SK-N-SH (cell line): ENCODE measurements at regions not wholly inside any gene's neighbourhood (a gene's known extent, or its start where the extent isn't known, plus 50 kb on each side); places are given as distances from the start of the nearest gene placed in this dataset.

Experiments used
- CTCF ChIA-PET: fragments of 300-600, 350-600 bp; formaldehyde crosslinking; extraction: SDS; loops from one replicate; lab custom pipeline; 2021; lab: Yijun Ruan, JAX
- POLR2A ChIA-PET: fragments of 350-600 bp; sonication (Branson Sonifier 250); formaldehyde crosslinking; extraction: SDS; loops from one replicate; lab custom pipeline; 2020; ENCODE audit warnings: antibody characterized with exemption, inconsistent platforms; lab: Yijun Ruan, JAX
- DNase-seq: peaks from one replicate; pipeline ENCODE4 v3.0.0; 2012
- H2AFZ ChIP-seq: fragments of 200-600 bp; sonication (generic); 2 replicates; pipeline ENCODE4 v1.8.1; 2016; ENCODE audit warnings: antibody characterized with exemption, mild to moderate bottlenecking, low read depth
- H3F3A ChIP-seq: fragments of 200-600 bp; sonication (generic); replicated peaks from 2 replicates; pipeline ENCODE3; 2016; ENCODE audit warnings: antibody characterized with exemption, mild to moderate bottlenecking; ENCODE audit not compliant: insufficient read depth
- H3K27ac ChIP-seq, 2 experiments: fragments of 200-500 bp in 1 of 2; fragments of 200-600 bp in 1 of 2; sonication (Bioruptor generic) in 1 of 2; sonication (generic), shearing (Covaris generic) in 1 of 2; 2 replicates each; pipeline versions ENCODE4 v1.5.1 to v1.6.1; 2014 to 2016; ENCODE audit warnings: low read depth in 2 of 2, inconsistent platforms in 1 of 2, low read length in 1 of 2, mild to moderate bottlenecking in 1 of 2, mixed read lengths in 1 of 2
- H3K27me3 ChIP-seq: fragments of 200-600 bp; sonication (generic), shearing (Covaris generic); 2 replicates; pipeline ENCODE4 v1.6.1; 2016; ENCODE audit warnings: mixed run types; ENCODE audit not compliant: insufficient read depth
- H3K36me3 ChIP-seq, 2 experiments: fragments of 200-500 bp in 1 of 2; fragments of 200-600 bp in 1 of 2; sonication (Bioruptor generic) in 1 of 2; sonication (generic) in 1 of 2; replicated peaks in 1 of 2; 2 replicates each; pipeline versions ENCODE3 to v1.5.1; 2014 to 2016; ENCODE audit warnings: low read length in 1 of 2, mild to moderate bottlenecking in 1 of 2; ENCODE audit not compliant: insufficient read depth in 2 of 2, control insufficient read depth in 1 of 2
- H3K4me1 ChIP-seq, 2 experiments: fragments of 200-500 bp in 1 of 2; fragments of 200-600 bp in 1 of 2; sonication (Bioruptor generic) in 1 of 2; sonication (generic), shearing (Covaris generic) in 1 of 2; 2 replicates each; pipeline versions ENCODE4 v1.5.1 to v1.6.1; 2014 to 2016; ENCODE audit warnings: low read depth in 1 of 2, low read length in 1 of 2, mixed run types in 1 of 2; ENCODE audit not compliant: insufficient read depth in 2 of 2, control insufficient read depth in 1 of 2
- H3K4me2 ChIP-seq: fragments of 200-600 bp; sonication (generic), shearing (Covaris generic); 2 replicates; pipeline ENCODE4 v1.6.1; 2017; ENCODE audit warnings: mixed run types
- H3K4me3 ChIP-seq, 2 experiments: fragments of 200-500 bp in 1 of 2; fragments of 200-600 bp in 1 of 2; sonication (Bioruptor generic) in 1 of 2; sonication (generic), shearing (Covaris generic) in 1 of 2; 2 replicates each; pipeline versions ENCODE4 v1.5.1 to v1.8.1; 2014 to 2016; ENCODE audit warnings: low read depth in 2 of 2, inconsistent platforms in 1 of 2, low read length in 1 of 2, mild to moderate bottlenecking in 1 of 2, mixed read lengths in 1 of 2, moderate library complexity in 1 of 2
- H3K79me2 ChIP-seq: fragments of 200-600 bp; sonication (generic); 2 replicates; pipeline ENCODE4 v1.8.1; 2017; ENCODE audit warnings: mild to moderate bottlenecking; ENCODE audit not compliant: insufficient read depth
- H3K9ac ChIP-seq: fragments of 200-600 bp; sonication (generic); 2 replicates; pipeline ENCODE4 v1.6.1; 2017; ENCODE audit warnings: mixed run types
- H3K9me2 ChIP-seq: fragments of 200-600 bp; sonication (generic); 2 replicates; pipeline ENCODE4 v1.6.1; 2017; ENCODE audit warnings: mixed run types
- H3K9me3 ChIP-seq: fragments of 200-600 bp; sonication (generic); 2 replicates; pipeline ENCODE4 v1.6.1; 2017; ENCODE audit warnings: mixed run types, mild to moderate bottlenecking, moderate library complexity
- H4K20me1 ChIP-seq: fragments of 200-600 bp; sonication (generic); 2 replicates; pipeline ENCODE4 v1.6.1; 2017; ENCODE audit warnings: mild to moderate bottlenecking, mixed run types; ENCODE audit not compliant: insufficient read depth
- CHD2 ChIP-seq: fragments of 150-350 bp; IDR thresholded peaks from 2 replicates; pipeline ENCODE4 v1.6.1; 2018; ENCODE audit warnings: low read length; ENCODE audit not compliant: partially characterized antibody
- ELF1 ChIP-seq: IDR thresholded peaks from 2 replicates; pipeline ENCODE4 v1.4.0; 2012
- EP300 ChIP-seq, 2 experiments: IDR thresholded peaks; 2 replicates each; pipeline versions ENCODE4 v1.4.0 to v1.6.1; 2012; ENCODE audit warnings: borderline replicate concordance in 1 of 2, low read depth in 1 of 2, low read length in 1 of 2
- EZH2phosphoT487 ChIP-seq: fragments of 200-600 bp; sonication (generic); IDR thresholded peaks from 2 replicates; pipeline ENCODE4 v1.6.1; 2017; ENCODE audit warnings: low read depth, mixed run types, mild to moderate bottlenecking, antibody characterized with exemption, moderate library complexity, borderline replicate concordance
- FOXJ3 ChIP-seq: sonication (generic); formaldehyde crosslinking; IDR thresholded peaks from 2 replicates; pipeline ENCODE4 v1.5.1; 2020; ENCODE audit warnings: mild to moderate bottlenecking, missing genetic modification reagents
- FOXM1 ChIP-seq: IDR thresholded peaks from 2 replicates; pipeline ENCODE4 v1.4.0; 2012; ENCODE audit warnings: low read depth, mild to moderate bottlenecking
- GATA2 ChIP-seq: sonication (generic); formaldehyde crosslinking; IDR thresholded peaks from 2 replicates; pipeline ENCODE4 v1.5.0; 2020; ENCODE audit warnings: mild to moderate bottlenecking, missing genetic modification reagents
- JUND ChIP-seq: IDR thresholded peaks from 2 replicates; pipeline ENCODE4 v1.4.0; 2012
- MXI1 ChIP-seq: IDR thresholded peaks from 2 replicates; pipeline ENCODE4 v1.6.1; 2012; ENCODE audit warnings: mild to moderate bottlenecking, low read depth, low read length, improper control_type of control experiment
- POLR2AphosphoS5 ChIP-seq: IDR thresholded peaks from 2 replicates; pipeline ENCODE4 v1.6.1; 2012; ENCODE audit warnings: low read depth, low read length
- RAD21 ChIP-seq: IDR thresholded peaks from 2 replicates; pipeline ENCODE4 v1.6.1; 2012; ENCODE audit warnings: mild to moderate bottlenecking, low read length
- RCOR1 ChIP-seq: fragments of 150-350 bp; IDR thresholded peaks from 2 replicates; pipeline ENCODE4 v1.6.1; 2017; ENCODE audit warnings: antibody characterized with exemption, low read length
- RFX5 ChIP-seq: IDR thresholded peaks from 2 replicates; pipeline ENCODE4 v1.6.1; 2012; ENCODE audit warnings: mild to moderate bottlenecking, improper control_type of control experiment, low read length
- SMC3 ChIP-seq: IDR thresholded peaks from 2 replicates; pipeline ENCODE4 v1.6.1; 2012; ENCODE audit warnings: low read depth, low read length, improper control_type of control experiment
- YY1 ChIP-seq: IDR thresholded peaks from 2 replicates; pipeline ENCODE4 v1.4.0; 2012; ENCODE audit warnings: low read depth, mild to moderate bottlenecking
- WGBS: methylation state at CpG from one replicate; pipeline ENCODE4 v1.1.6; 2017; ENCODE audit warnings: low lambda C conversion rate; 5-methylcytosine and 5-hydroxymethylcytosine counted together
- TF ChIP-seq, protein P1 (sequence below): fragments of 200-600 bp; sonication (generic); IDR thresholded peaks from 2 replicates; pipeline ENCODE4 v1.6.1; 2017; ENCODE audit warnings: antibody characterized with exemption, mild to moderate bottlenecking, moderate library complexity
- TF ChIP-seq, protein P2 (sequence below): IDR thresholded peaks from 2 replicates; pipeline ENCODE4 v1.4.0; 2012; ENCODE audit warnings: low read depth, borderline replicate concordance
- TF ChIP-seq, protein P3 (sequence below): fragments of 150-350 bp; IDR thresholded peaks from 2 replicates; pipeline ENCODE4 v1.6.1; 2016; ENCODE audit warnings: mild to moderate bottlenecking, low read depth, low read length
- TF ChIP-seq, protein P4 (sequence below): IDR thresholded peaks from 2 replicates; pipeline ENCODE4 v1.4.0; 2012; ENCODE audit warnings: low read depth

DNA sequence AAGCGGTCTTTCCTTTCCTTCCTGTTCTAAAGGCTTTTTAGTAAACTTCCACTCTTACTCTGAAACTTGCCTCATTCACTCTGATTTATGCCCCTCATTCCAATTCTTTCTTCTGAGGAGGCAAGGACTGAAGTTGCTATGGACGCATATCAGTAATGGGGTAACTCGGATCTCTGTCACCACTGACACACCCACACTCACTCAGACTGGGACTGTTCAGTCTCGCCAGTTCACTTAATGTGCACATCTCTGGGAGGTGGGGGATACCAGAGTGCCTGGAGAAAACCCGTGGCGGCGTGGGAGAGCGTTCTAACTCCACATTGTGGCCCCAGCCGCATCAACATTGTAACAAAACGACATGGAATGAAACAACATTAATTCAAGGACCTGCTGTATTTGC is 1139.3 kb upstream of the CELF2 start:
- Histone ChIP-seq H3K4me2 (no peak overlapping the region), H3F3A (no peaks in the 10 kb centered on the region), H3K36me3 (no peaks in the 10 kb centered on the region), H3K4me1 (no peaks in the 10 kb centered on the region), H3K4me3 (no peak overlapping the region), H2AFZ (no peak overlapping the region), H3K9me3 (peaks cover 3% of the 10 kb centered on the region; the same call in 1 of the 2 replicates), H3K27ac (no peak overlapping the region), H3K27me3 (no peaks in the 10 kb centered on the region), H3K9ac (no peak overlapping the region), H3K79me2 (no peaks in the 10 kb centered on the region), H3K9me2 (no peaks in the 10 kb centered on the region), H4K20me1 (no peaks in the 10 kb centered on the region)
- no peak for TF ChIP-seq RCOR1
- no peak for TF ChIP-seq JUND
- TF ChIP-seq, protein P1, sequence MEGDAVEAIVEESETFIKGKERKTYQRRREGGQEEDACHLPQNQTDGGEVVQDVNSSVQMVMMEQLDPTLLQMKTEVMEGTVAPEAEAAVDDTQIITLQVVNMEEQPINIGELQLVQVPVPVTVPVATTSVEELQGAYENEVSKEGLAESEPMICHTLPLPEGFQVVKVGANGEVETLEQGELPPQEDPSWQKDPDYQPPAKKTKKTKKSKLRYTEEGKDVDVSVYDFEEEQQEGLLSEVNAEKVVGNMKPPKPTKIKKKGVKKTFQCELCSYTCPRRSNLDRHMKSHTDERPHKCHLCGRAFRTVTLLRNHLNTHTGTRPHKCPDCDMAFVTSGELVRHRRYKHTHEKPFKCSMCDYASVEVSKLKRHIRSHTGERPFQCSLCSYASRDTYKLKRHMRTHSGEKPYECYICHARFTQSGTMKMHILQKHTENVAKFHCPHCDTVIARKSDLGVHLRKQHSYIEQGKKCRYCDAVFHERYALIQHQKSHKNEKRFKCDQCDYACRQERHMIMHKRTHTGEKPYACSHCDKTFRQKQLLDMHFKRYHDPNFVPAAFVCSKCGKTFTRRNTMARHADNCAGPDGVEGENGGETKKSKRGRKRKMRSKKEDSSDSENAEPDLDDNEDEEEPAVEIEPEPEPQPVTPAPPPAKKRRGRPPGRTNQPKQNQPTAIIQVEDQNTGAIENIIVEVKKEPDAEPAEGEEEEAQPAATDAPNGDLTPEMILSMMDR, result no peak
- no peak for TF ChIP-seq MXI1
- no peak for TF ChIP-seq FOXM1
- TF ChIP-seq, protein P2, sequence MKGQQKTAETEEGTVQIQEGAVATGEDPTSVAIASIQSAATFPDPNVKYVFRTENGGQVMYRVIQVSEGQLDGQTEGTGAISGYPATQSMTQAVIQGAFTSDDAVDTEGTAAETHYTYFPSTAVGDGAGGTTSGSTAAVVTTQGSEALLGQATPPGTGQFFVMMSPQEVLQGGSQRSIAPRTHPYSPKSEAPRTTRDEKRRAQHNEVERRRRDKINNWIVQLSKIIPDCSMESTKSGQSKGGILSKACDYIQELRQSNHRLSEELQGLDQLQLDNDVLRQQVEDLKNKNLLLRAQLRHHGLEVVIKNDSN, result no peak
- TF ChIP-seq ELF1, result no peak
- TF ChIP-seq RAD21, result no peak
- TF ChIP-seq POLR2AphosphoS5, result no peak
- no peak for TF ChIP-seq FOXJ3 (CRISPR knock-in tag)
- no peak for TF ChIP-seq CHD2
- TF ChIP-seq, protein P3, sequence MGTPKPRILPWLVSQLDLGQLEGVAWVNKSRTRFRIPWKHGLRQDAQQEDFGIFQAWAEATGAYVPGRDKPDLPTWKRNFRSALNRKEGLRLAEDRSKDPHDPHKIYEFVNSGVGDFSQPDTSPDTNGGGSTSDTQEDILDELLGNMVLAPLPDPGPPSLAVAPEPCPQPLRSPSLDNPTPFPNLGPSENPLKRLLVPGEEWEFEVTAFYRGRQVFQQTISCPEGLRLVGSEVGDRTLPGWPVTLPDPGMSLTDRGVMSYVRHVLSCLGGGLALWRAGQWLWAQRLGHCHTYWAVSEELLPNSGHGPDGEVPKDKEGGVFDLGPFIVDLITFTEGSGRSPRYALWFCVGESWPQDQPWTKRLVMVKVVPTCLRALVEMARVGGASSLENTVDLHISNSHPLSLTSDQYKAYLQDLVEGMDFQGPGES, result no peak
- no peak for TF ChIP-seq YY1
- TF ChIP-seq, protein P4, sequence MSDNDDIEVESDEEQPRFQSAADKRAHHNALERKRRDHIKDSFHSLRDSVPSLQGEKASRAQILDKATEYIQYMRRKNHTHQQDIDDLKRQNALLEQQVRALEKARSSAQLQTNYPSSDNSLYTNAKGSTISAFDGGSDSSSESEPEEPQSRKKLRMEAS, result no peak
- no peak for TF ChIP-seq EP300 (IDR thresholded peaks at IDR 0.05; ENCODE audit: borderline replicate concordance in 1 of 2, low read depth in 1 of 2, low read length in 1 of 2)
- no peak for TF ChIP-seq RFX5
- TF ChIP-seq GATA2, result no peak
- TF ChIP-seq EZH2phosphoT487, result no peak
- no peak for TF ChIP-seq SMC3
- no peak for DNase-seq
- ChIA-PET POLR2A (no interaction called here), CTCF (no interaction called here)
- WGBS, result 28% methylated on average over 10 of the region's 10 CpGs
